DND-41 (cell line): ENCODE measurements at regions not wholly inside any gene's neighbourhood (a gene's known extent, or its start where the extent isn't known, plus 50 kb on each side); places are given as distances from the start of the nearest gene placed in this dataset.

Experiments
- ATAC-seq: fragments of 200-7000 bp; cut with Tn5 transposase; 3 replicates; pipeline ENCODE4 v1.9.1; 2021; ENCODE audit warnings: low read depth; ENCODE audit not compliant: insufficient read depth
- DNase-seq: peaks from one replicate; pipeline ENCODE4 v3.0.0-alpha.2; 2020
- H2AFZ ChIP-seq: 2 replicates; pipeline ENCODE4 v1.6.0; 2012; ENCODE audit warnings: low read depth, low read length
- H3K27ac ChIP-seq: 2 replicates; pipeline ENCODE4 v1.5.1; 2012; ENCODE audit warnings: low read length, inconsistent platforms
- H3K27me3 ChIP-seq: fragments of 200-600 bp; sonication (generic); 2 replicates; pipeline ENCODE4 v1.6.0; 2012; ENCODE audit warnings: low read length, mild to moderate bottlenecking, inconsistent platforms; ENCODE audit not compliant: insufficient read depth, poor library complexity
- H3K36me3 ChIP-seq: 2 replicates; pipeline ENCODE4 v1.5.1; 2012; ENCODE audit warnings: low read length, inconsistent platforms; ENCODE audit not compliant: insufficient read depth
- H3K4me1 ChIP-seq: 2 replicates; pipeline ENCODE4 v1.5.1; 2012; ENCODE audit warnings: mild to moderate bottlenecking, low read length; ENCODE audit not compliant: insufficient read depth
- H3K4me2 ChIP-seq: 2 replicates; pipeline ENCODE4 v1.6.0; 2012; ENCODE audit warnings: mild to moderate bottlenecking, moderate library complexity, low read length, inconsistent platforms; ENCODE audit not compliant: insufficient read depth
- H3K4me3 ChIP-seq, 2 experiments: fragments of 200-600 bp in 1 of 2; shearing (Covaris generic) in 1 of 2; 2 replicates each; pipeline ENCODE4 v1.5.1; 2012 to 2016; ENCODE audit warnings: inconsistent platforms in 2 of 2, low read length in 2 of 2, mild to moderate bottlenecking in 2 of 2, low read depth in 1 of 2, moderate library complexity in 1 of 2
- H3K79me2 ChIP-seq: 2 replicates; pipeline ENCODE4 v1.6.0; 2012; ENCODE audit warnings: low read length, inconsistent platforms; ENCODE audit not compliant: insufficient read depth
- H3K9ac ChIP-seq: 2 replicates; pipeline ENCODE4 v1.6.0; 2012; ENCODE audit warnings: low read depth, mild to moderate bottlenecking, inconsistent platforms, low read length, moderate library complexity
- H3K9me3 ChIP-seq: 2 replicates; pipeline ENCODE4 v1.5.1; 2012; ENCODE audit warnings: low read length, moderate library complexity, mild to moderate bottlenecking, inconsistent platforms; ENCODE audit not compliant: insufficient read depth, severe bottlenecking
- H4K20me1 ChIP-seq: 2 replicates; pipeline ENCODE4 v1.6.0; 2012; ENCODE audit warnings: low read length; ENCODE audit not compliant: insufficient read depth
- CTCF ChIP-seq: IDR thresholded peaks from 2 replicates; pipeline ENCODE4 v1.5.1; 2012; ENCODE audit warnings: borderline replicate concordance, low read length, moderate library complexity, mild to moderate bottlenecking; ENCODE audit not compliant: poor library complexity, severe bottlenecking; ENCODE audit errors: extremely low read depth
- EZH2 ChIP-seq: IDR thresholded peaks from 3 replicates; pipeline ENCODE4 v1.6.1; 2012; ENCODE audit warnings: borderline replicate concordance, low read depth, mild to moderate bottlenecking, moderate library complexity, low read length, inconsistent platforms; ENCODE audit not compliant: severe bottlenecking

GRCh38 chr12:105912882-105913678 lies 225.7 kb downstream of the NUAK1 start:
- H3K27ac ChIP-seq = no peak overlapping the region
- ATAC-seq = no peak

GRCh38 chr12:105915997-105916759 lies 222.6 kb downstream of the NUAK1 start:
- H4K20me1 ChIP-seq = no peaks in the 10 kb centered on the region
- TF ChIP-seq EZH2 (no peak), CTCF (no peak)
- H3K27ac ChIP-seq = no peak overlapping the region
- DNase-seq (no peak), ATAC-seq (no peak)
- no peak overlapping the region for H2AFZ ChIP-seq
- H3K9ac ChIP-seq = no peak overlapping the region
- no peaks in the 10 kb centered on the region for H3K36me3 ChIP-seq
- H3K9me3 ChIP-seq = no peaks in the 10 kb centered on the region
- no peaks in the 10 kb centered on the region for H3K79me2 ChIP-seq
- no peaks in the 10 kb centered on the region for H3K4me1 ChIP-seq
- peaks cover 12% of the 10 kb centered on the region for H3K27me3 ChIP-seq
- H3K4me3 ChIP-seq = no peak overlapping the region
- H3K4me2 ChIP-seq = no peak overlapping the region

More at GRCh38 chr12:105912882-105913678, 225.7 kb downstream of the NUAK1 start:
- Histone ChIP-seq H3K9ac (no peak overlapping the region), H3K36me3 (no peaks in the 10 kb centered on the region), H3K27me3 (peaks cover 12% of the 10 kb centered on the region), H3K4me3 (no peak overlapping the region), H3K9me3 (no peaks in the 10 kb centered on the region), H2AFZ (no peak overlapping the region), H3K79me2 (no peaks in the 10 kb centered on the region), H4K20me1 (no peaks in the 10 kb centered on the region), H3K4me1 (no peaks in the 10 kb centered on the region), H3K4me2 (no peak overlapping the region)
- no peak for TF ChIP-seq CTCF
- TF ChIP-seq EZH2 = no peak
- DNase-seq = no peak

- no peak overlapping the region for H3K9ac ChIP-seq
- H3K4me1 ChIP-seq = no peaks in the 10 kb centered on the region
- peaks cover 13% of the 10 kb centered on the region for H3K27me3 ChIP-seq
- H3K4me3 ChIP-seq = no peak overlapping the region
- DNase-seq = no peak
- no peaks in the 10 kb centered on the region for H3K36me3 ChIP-seq
- no peaks in the 10 kb centered on the region for H3K9me3 ChIP-seq
- no peak overlapping the region for H3K27ac ChIP-seq
- no peak overlapping the region for H3K4me2 ChIP-seq
- no peaks in the 10 kb centered on the region for H3K79me2 ChIP-seq
- no peaks in the 10 kb centered on the region for H4K20me1 ChIP-seq
- no peak overlapping the region for H2AFZ ChIP-seq
- TF ChIP-seq EZH2 (no peak), CTCF (no peak)
- no peak for ATAC-seq
Measured at GRCh38 chr12:105916760-105917039, 222.1 kb downstream of the NUAK1 start.
